ENCODE measurements at regions not wholly inside any gene's neighbourhood (a gene's known extent, or its start where the extent isn't known, plus 50 kb on each side); places are given as distances from the start of the nearest gene placed in this dataset.

GRCh38 chr7:118657391-118658005, 433.0 kb downstream of the ANKRD7 start:
- BruUV-seq (replicated peaks): no TSS peak
- Histone ChIP-seq H2AK9ac (replicated peaks; ENCODE audit: low read depth, low read length, poor library complexity) (no peak overlapping the region), H4K5ac (ENCODE audit: low read depth, low read length) (no peak overlapping the region), H4K20me1 (ENCODE audit: insufficient read depth, low read length) (no peaks in the 10 kb centered on the region), H3K9me3 (ENCODE audit: control insufficient read depth, insufficient read depth, low read length) (no peaks in the 10 kb centered on the region), H3K4me1 (ENCODE audit: control insufficient read depth, insufficient read depth, low read length) (no peaks in the 10 kb centered on the region), H3K9ac (ENCODE audit: low read depth, low read length) (no peak overlapping the region), H2BK120ac (ENCODE audit: low read depth, low read length) (no peak overlapping the region), H2AFZ (replicated peaks; ENCODE audit: low read length, poor library complexity) (no peak overlapping the region), H4K91ac (ENCODE audit: insufficient read depth, low read depth, low read length) (no peak overlapping the region), H3K14ac (replicated peaks; ENCODE audit: low read depth, low read length) (no peak overlapping the region), H3K9me1 (ENCODE audit: insufficient read depth, low read length) (no peaks in the 10 kb centered on the region), H3K27me3 (ENCODE audit: control insufficient read depth, insufficient read depth, low read length) (no peaks in the 10 kb centered on the region), H3K4ac (ENCODE audit: low read depth, low read length) (no peak overlapping the region), H3K23ac (ENCODE audit: low read depth, low read length) (no peak overlapping the region), H2BK20ac (ENCODE audit: low read depth, low read length) (no peak overlapping the region), H2AK5ac (ENCODE audit: low read depth, low read length) (no peak overlapping the region), H3K27ac (ENCODE audit: insufficient read depth, low read length) (no peak overlapping the region), H3K4me3 (ENCODE audit: insufficient read depth, low read depth, low read length) (no peak overlapping the region), H2BK5ac (ENCODE audit: low read depth, low read length, poor library complexity, severe bottlenecking) (no peak overlapping the region), H3K4me2 (ENCODE audit: low read depth, low read length) (no peak overlapping the region), H3K18ac (ENCODE audit: low read depth, low read length) (no peak overlapping the region), H4K8ac (ENCODE audit: low read depth in 2 of 2, low read length in 2 of 2) (no peak overlapping the region), H3K56ac (ENCODE audit: extremely low read depth, insufficient read depth, low read length) (no peak overlapping the region), H3K36me3 (ENCODE audit: control insufficient read depth, insufficient read depth, low read length) (no peaks in the 10 kb centered on the region), H2BK15ac (ENCODE audit: low read depth, low read length) (no peak overlapping the region), H3K79me1 (ENCODE audit: low read depth in 1 of 2, low read length in 2 of 2) (no peaks in the 10 kb centered on the region)
- in situ Hi-C loops (cut with MboI; ENCODE audit: low sequenced_read_pairs) (no loop called here), intact Hi-C loops (cut with micrococcal nuclease) (no loop called here), dilution Hi-C loops (cut with HindIII; ENCODE audit: low sequenced_read_pairs, unreplicated experiment) (no loop called here)
- DNase-seq (no peak), ATAC-seq (ENCODE audit: low read depth) (no peak)
- ChIA-PET POLR2A (ENCODE audit: unreplicated experiment) (no interaction called here), CTCF (no interaction called here)
- no CpG with 5 or more reads among the region's 5 CpGs for WGBS, 2 experiments (ENCODE audit: extremely low coverage in 2 of 2, insufficient read length in 1 of 2)
- TF ChIP-seq CHD1 (IDR thresholded peaks at IDR 0.05; ENCODE audit: low read depth, low read length) (no peak), MXI1 (IDR thresholded peaks at IDR 0.05; ENCODE audit: borderline replicate concordance, low read depth, low read length) (no peak), FOS (IDR thresholded peaks at IDR 0.05; ENCODE audit: low read depth, low read length) (no peak), POLR2A (IDR thresholded peaks at IDR 0.05; ENCODE audit: low read depth, low read length) (no peak), NFE2L2 (IDR thresholded peaks at IDR 0.05; ENCODE audit: low read depth, low read length) (no peak)

Measured in IMR-90 (cell line).